A549 (cell line): ENCODE measurements at regions not wholly inside any gene's neighbourhood (a gene's known extent, or its start where the extent isn't known, plus 50 kb on each side); places are given as distances from the start of the nearest gene placed in this dataset.

Experiments
- ATAC-seq, 2 experiments: fragments of 200-7000 bp in 1 of 2; fragments of >200 bp in 1 of 2; cut with Nextera tagmentation in 1 of 2; cut with Tn5 transposase in 1 of 2; 3 replicates each; pipeline versions ENCODE4 v1.8.0 to v1.9.1; 2018 to 2020; ENCODE audit warnings: mild to moderate bottlenecking in 1 of 2, moderate library complexity in 1 of 2
- CTCF ChIA-PET: fragments of 300-600 bp; sonication (Branson Sonifier 250); formaldehyde crosslinking; extraction: SDS; loops from one replicate; lab custom pipeline; 2021; ENCODE audit warnings: antibody characterized with exemption, inconsistent platforms; lab: Yijun Ruan, JAX
- POLR2A ChIA-PET: fragments of 350-600 bp; formaldehyde crosslinking; extraction: SDS; loops from one replicate; lab custom pipeline; 2021; ENCODE audit warnings: antibody characterized with exemption, inconsistent platforms; lab: Yijun Ruan, JAX
- DNase-seq, 2 experiments: peaks; one replicate each; pipeline versions ENCODE4 v3.0.0 to v3.0.0-alpha.2; 2011 to 2016; ENCODE audit warnings: low read depth in 1 of 2, low spot score in 1 of 2
- FAIRE-seq: peaks from 2 replicates; lab custom pipeline; 2011; peaks lifted over from hg19 to GRCh38; lab: Jason Lieb, UNC
- H3K27ac ChIP-seq, 2 experiments: fragments of >200 bp; sonication (Bioruptor Twin); formaldehyde crosslinking; 3 replicates each; pipeline ENCODE4 v1.5.1; 2016 to 2017
- H3K4me1 ChIP-seq: fragments of >200 bp; sonication (Bioruptor Twin); formaldehyde crosslinking; 3 replicates; pipeline ENCODE4 v1.6.1; 2016
- H3K4me2 ChIP-seq: fragments of >200 bp; sonication (Bioruptor Twin); formaldehyde crosslinking; 3 replicates; pipeline ENCODE4 v1.6.1; 2016
- H3K4me3 ChIP-seq: fragments of >200 bp; sonication (Bioruptor Twin); formaldehyde crosslinking; 3 replicates; pipeline ENCODE4 v1.5.1; 2016
- H3K9me3 ChIP-seq: fragments of >200 bp; sonication (Bioruptor Twin); formaldehyde crosslinking; 3 replicates; pipeline ENCODE4 v1.6.1; 2016
- ATOH8 ChIP-seq: fragments of 250-450 bp; sonication (Bioruptor Pico); IDR thresholded peaks from 2 replicates; pipeline ENCODE4 v1.5.0; 2020; ENCODE audit warnings: low read depth, mild to moderate bottlenecking, moderate library complexity
- CBX2 ChIP-seq: fragments of 200-600 bp; sonication (generic); IDR thresholded peaks from 2 replicates; pipeline ENCODE4 v1.6.1; 2016; ENCODE audit warnings: low read depth, mild to moderate bottlenecking, borderline replicate concordance
- CHD4 ChIP-seq: fragments of 200-600 bp; sonication (generic); IDR thresholded peaks from 2 replicates; pipeline ENCODE4 v1.6.1; 2016; ENCODE audit warnings: antibody characterized with exemption, mild to moderate bottlenecking, borderline replicate concordance
- CTCF ChIP-seq: fragments of >200 bp; sonication (Bioruptor Twin); formaldehyde crosslinking; IDR thresholded peaks from 3 replicates; pipeline ENCODE4 v1.5.1; 2016
- E2F6 ChIP-seq: IDR thresholded peaks from 2 replicates; pipeline ENCODE4 v1.6.1; 2012; ENCODE audit warnings: low read depth, borderline replicate concordance
- EHMT2 ChIP-seq: fragments of 200-600 bp; sonication (generic); IDR thresholded peaks from 2 replicates; pipeline ENCODE4 v1.6.1; 2016; ENCODE audit warnings: antibody characterized with exemption, low read depth, mild to moderate bottlenecking, moderate library complexity
- HEYL ChIP-seq: fragments of 250-450 bp; sonication (Bioruptor Pico); IDR thresholded peaks from 2 replicates; pipeline ENCODE4 v1.8.0; 2021; ENCODE audit warnings: mild to moderate bottlenecking, moderate library complexity
- HMGXB4 ChIP-seq: fragments of 250-450 bp; sonication (Bioruptor Pico); IDR thresholded peaks from 2 replicates; pipeline ENCODE4 v1.5.0; 2021; ENCODE audit warnings: mild to moderate bottlenecking, moderate library complexity, borderline replicate concordance
- HOXB5 ChIP-seq: fragments of 250-450 bp; sonication (Bioruptor Pico); IDR thresholded peaks from 2 replicates; pipeline ENCODE4 v1.5.0; 2020; ENCODE audit warnings: mild to moderate bottlenecking, moderate library complexity
- JUN ChIP-seq, 2 experiments: fragments of >200 bp; sonication (Bioruptor Twin); formaldehyde crosslinking; IDR thresholded peaks; 2 replicates in 1 of 2; 3 replicates in 1 of 2; pipeline ENCODE4 v1.6.1; 2016 to 2017
- JUNB ChIP-seq: fragments of >200 bp; sonication (Bioruptor Twin); formaldehyde crosslinking; IDR thresholded peaks from 2 replicates; pipeline ENCODE4 v1.6.1; 2016
- KDM1A ChIP-seq: fragments of 200-600 bp; sonication (generic); IDR thresholded peaks from 2 replicates; pipeline ENCODE4 v1.6.1; 2016; ENCODE audit warnings: low read depth, mild to moderate bottlenecking
- KDM5A ChIP-seq: fragments of 200-600 bp; sonication (generic); IDR thresholded peaks from 2 replicates; pipeline ENCODE4 v1.6.1; 2016; ENCODE audit warnings: antibody characterized with exemption, mild to moderate bottlenecking
- MAFK ChIP-seq: fragments of 450-650 bp; IDR thresholded peaks from 2 replicates; pipeline ENCODE4 v1.6.1; 2014; ENCODE audit not compliant: partially characterized antibody
- MYC ChIP-seq: IDR thresholded peaks from 2 replicates; pipeline ENCODE4 v1.6.1; 2012; ENCODE audit warnings: mild to moderate bottlenecking, inconsistent platforms, low read length, improper control_type of control experiment, borderline replicate concordance
- POLR2A ChIP-seq: IDR thresholded peaks from 2 replicates; pipeline ENCODE4 v1.6.1; 2012; ENCODE audit warnings: mild to moderate bottlenecking, low read length
- RARB ChIP-seq: fragments of 250-450 bp; sonication (Bioruptor Pico); IDR thresholded peaks from 2 replicates; pipeline ENCODE4 v1.8.0; 2021; ENCODE audit warnings: mild to moderate bottlenecking, moderate library complexity
- REST ChIP-seq: fragments of 200-600 bp; sonication (generic); IDR thresholded peaks from 2 replicates; pipeline ENCODE4 v1.6.1; 2016; ENCODE audit warnings: antibody characterized with exemption, mild to moderate bottlenecking, moderate library complexity
- RFX5 ChIP-seq: fragments of 450-650 bp; IDR thresholded peaks from 2 replicates; pipeline ENCODE4 v1.7.1; 2014; ENCODE audit warnings: antibody characterized with exemption, mild to moderate bottlenecking, moderate library complexity
- ZC3H11A ChIP-seq: fragments of 450-650 bp; IDR thresholded peaks from 2 replicates; pipeline ENCODE4 v1.6.1; 2014; ENCODE audit warnings: antibody characterized with exemption, mild to moderate bottlenecking
- WGBS: methylation state at CpG from one replicate; pipeline ENCODE4 v1.1.6; 2017; ENCODE audit errors: missing lambda C conversion rate; 5-methylcytosine and 5-hydroxymethylcytosine counted together

- Histone ChIP-seq H3K9me3 (no peaks in the 10 kb centered on the region), H3K27ac (no peak overlapping the region), H3K4me2 (no peak overlapping the region), H3K4me1 (no peaks in the 10 kb centered on the region), H3K4me3 (no peak overlapping the region)
- ChIA-PET CTCF (no interaction called here), POLR2A (no interaction called here)
- no peak for FAIRE-seq
- no peak for TF ChIP-seq REST
- no peak for TF ChIP-seq E2F6
- TF ChIP-seq JUNB: no peak
- no peak for TF ChIP-seq ZC3H11A
- no peak for TF ChIP-seq KDM5A
- TF ChIP-seq POLR2A: no peak
- TF ChIP-seq KDM1A: no peak
- TF ChIP-seq EHMT2: no peak
- no peak for TF ChIP-seq ATOH8
- TF ChIP-seq HEYL: no peak
- TF ChIP-seq CBX2: no peak
- no peak for TF ChIP-seq HOXB5
- no peak for TF ChIP-seq CTCF
- no peak for TF ChIP-seq MYC
- TF ChIP-seq RARB (CRISPR knock-in tag): no peak
- TF ChIP-seq JUN (IDR thresholded peaks at IDR 0.05): no peak
- no peak for TF ChIP-seq RFX5
- no peak for TF ChIP-seq MAFK
- TF ChIP-seq CHD4: no peak
- TF ChIP-seq HMGXB4 (CRISPR knock-in tag): no peak
- DNase-seq: no peak
- 8% methylated on average over 8 of the region's 8 CpGs for WGBS
- ATAC-seq: no peak
These were observed 229.0 kb downstream of the SOX11 start for GRCh38 chr2:5921081-5921642.
